ENCODE measurements at regions not wholly inside any gene's neighbourhood (a gene's known extent, or its start where the extent isn't known, plus 50 kb on each side); places are given as distances from the start of the nearest gene placed in this dataset.

- TF ChIP-seq, protein P1, sequence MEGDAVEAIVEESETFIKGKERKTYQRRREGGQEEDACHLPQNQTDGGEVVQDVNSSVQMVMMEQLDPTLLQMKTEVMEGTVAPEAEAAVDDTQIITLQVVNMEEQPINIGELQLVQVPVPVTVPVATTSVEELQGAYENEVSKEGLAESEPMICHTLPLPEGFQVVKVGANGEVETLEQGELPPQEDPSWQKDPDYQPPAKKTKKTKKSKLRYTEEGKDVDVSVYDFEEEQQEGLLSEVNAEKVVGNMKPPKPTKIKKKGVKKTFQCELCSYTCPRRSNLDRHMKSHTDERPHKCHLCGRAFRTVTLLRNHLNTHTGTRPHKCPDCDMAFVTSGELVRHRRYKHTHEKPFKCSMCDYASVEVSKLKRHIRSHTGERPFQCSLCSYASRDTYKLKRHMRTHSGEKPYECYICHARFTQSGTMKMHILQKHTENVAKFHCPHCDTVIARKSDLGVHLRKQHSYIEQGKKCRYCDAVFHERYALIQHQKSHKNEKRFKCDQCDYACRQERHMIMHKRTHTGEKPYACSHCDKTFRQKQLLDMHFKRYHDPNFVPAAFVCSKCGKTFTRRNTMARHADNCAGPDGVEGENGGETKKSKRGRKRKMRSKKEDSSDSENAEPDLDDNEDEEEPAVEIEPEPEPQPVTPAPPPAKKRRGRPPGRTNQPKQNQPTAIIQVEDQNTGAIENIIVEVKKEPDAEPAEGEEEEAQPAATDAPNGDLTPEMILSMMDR (IDR thresholded peaks at IDR 0.05) = no peak
- TF ChIP-seq POLR2A (IDR thresholded peaks at IDR 0.05) = no peak
These were observed 341.0 kb downstream of the EIPR1 start for GRCh38 chr2:3036432-3037125.
